Astrocyte (in vitro differentiated cells and primary cell): ENCODE measurements at regions not wholly inside any gene's neighbourhood (a gene's known extent, or its start where the extent isn't known, plus 50 kb on each side); places are given as distances from the start of the nearest gene placed in this dataset.

ENCODE experiments used
- DNase-seq: peaks from one replicate; pipeline ENCODE4 v3.0.0-alpha.2; 2010; ENCODE audit warnings: low read depth
- FAIRE-seq: peaks from 2 replicates; lab custom pipeline; 2011; peaks lifted over from hg19 to GRCh38; lab: Jason Lieb, UNC
- H2AFZ ChIP-seq: 2 replicates; pipeline ENCODE4 v1.6.0; 2012; ENCODE audit warnings: low read depth, low read length, inconsistent platforms
- H3K27ac ChIP-seq: 2 replicates; pipeline ENCODE4 v1.5.1; 2011; ENCODE audit warnings: low read depth, low read length, inconsistent platforms
- H3K27me3 ChIP-seq: 2 replicates; pipeline ENCODE4 v1.6.0; 2011; ENCODE audit warnings: low read length, inconsistent platforms; ENCODE audit not compliant: insufficient read depth
- H3K36me3 ChIP-seq: 2 replicates; pipeline ENCODE4 v1.5.1; 2011; ENCODE audit warnings: low read length, inconsistent platforms; ENCODE audit not compliant: insufficient read depth
- H3K4me1 ChIP-seq: 2 replicates; pipeline ENCODE4 v1.5.1; 2011; ENCODE audit warnings: low read length, inconsistent platforms; ENCODE audit not compliant: insufficient read depth
- H3K4me2 ChIP-seq: 2 replicates; pipeline ENCODE4 v1.6.0; 2012; ENCODE audit warnings: low read length, inconsistent platforms
- H3K4me3 ChIP-seq: 2 replicates; pipeline ENCODE4 v1.5.1; 2011; ENCODE audit warnings: low read depth, mild to moderate bottlenecking, low read length, inconsistent platforms; ENCODE audit not compliant: insufficient read depth
- H3K79me2 ChIP-seq: 2 replicates; pipeline ENCODE4 v1.6.0; 2012; ENCODE audit warnings: mild to moderate bottlenecking, low read length, inconsistent platforms; ENCODE audit not compliant: insufficient read depth
- H3K9ac ChIP-seq: 2 replicates; pipeline ENCODE4 v1.6.0; 2012; ENCODE audit warnings: mild to moderate bottlenecking, low read length, inconsistent platforms
- H3K9me3 ChIP-seq: 2 replicates; pipeline ENCODE4 v1.5.1; 2012; ENCODE audit warnings: low read depth, mild to moderate bottlenecking, low read length, inconsistent platforms; ENCODE audit not compliant: insufficient read depth
- H4K20me1 ChIP-seq: 2 replicates; pipeline ENCODE4 v1.6.0; 2012; ENCODE audit warnings: low read length, inconsistent platforms; ENCODE audit not compliant: insufficient read depth
- H3K27ac Mint-ChIP-seq: one replicate; pipeline ENCODE4 v1.8.0; 2021; ENCODE audit warnings: mild to moderate bottlenecking, mixed read lengths; ENCODE audit not compliant: unreplicated experiment
- H3K27me3 Mint-ChIP-seq: one replicate; pipeline ENCODE4 v1.8.0; 2021; ENCODE audit warnings: low read depth, mixed read lengths; ENCODE audit not compliant: unreplicated experiment
- H3K36me3 Mint-ChIP-seq: one replicate; pipeline ENCODE4 v1.8.0; 2021; ENCODE audit warnings: low read depth, mixed read lengths; ENCODE audit not compliant: unreplicated experiment
- H3K4me1 Mint-ChIP-seq: one replicate; pipeline ENCODE4 v1.8.0; 2021; ENCODE audit warnings: low read depth, mixed read lengths; ENCODE audit not compliant: unreplicated experiment
- H3K4me3 Mint-ChIP-seq: one replicate; pipeline ENCODE4 v1.8.0; 2021; ENCODE audit warnings: mild to moderate bottlenecking, moderate library complexity, mixed read lengths; ENCODE audit not compliant: unreplicated experiment
- H3K9me3 Mint-ChIP-seq: one replicate; pipeline ENCODE4 v1.8.0; 2021; ENCODE audit warnings: mild to moderate bottlenecking, mixed read lengths; ENCODE audit not compliant: unreplicated experiment
- CTCF ChIP-seq: IDR thresholded peaks from 2 replicates; pipeline ENCODE4 v1.5.1; 2011; ENCODE audit warnings: low read depth, mild to moderate bottlenecking, inconsistent platforms, low read length, moderate library complexity; ENCODE audit not compliant: insufficient read depth
- EZH2 ChIP-seq: IDR thresholded peaks from 2 replicates; pipeline ENCODE4 v1.6.1; 2012; ENCODE audit warnings: mild to moderate bottlenecking, low read length, inconsistent platforms; ENCODE audit not compliant: insufficient read depth

GRCh38 chr12:23099604-23100003 is 474.6 kb downstream of the ETNK1 start:
- Histone ChIP-seq H3K27me3 (no peaks in the 10 kb centered on the region), H3K4me2 (no peak overlapping the region), H3K4me3 (no peak overlapping the region), H3K36me3 (no peaks in the 10 kb centered on the region), H2AFZ (no peak overlapping the region), H3K27ac (no peak overlapping the region), H4K20me1 (no peaks in the 10 kb centered on the region), H3K4me1 (peaks cover 4% of the 10 kb centered on the region), H3K9me3 (no peaks in the 10 kb centered on the region), H3K79me2 (no peaks in the 10 kb centered on the region), H3K9ac (no peak overlapping the region)
- Mint-ChIP-seq H3K27me3 (no peaks in the 10 kb centered on the region), H3K36me3 (no peaks in the 10 kb centered on the region), H3K4me3 (no peak overlapping the region), H3K27ac (no peak overlapping the region), H3K9me3 (no peaks in the 10 kb centered on the region), H3K4me1 (peaks cover 17% of the 10 kb centered on the region)
- FAIRE-seq = no peak
- TF ChIP-seq CTCF (no peak), EZH2 (no peak)
- peak; percentile 52 for DNase-seq

GRCh38 chr12:23108957-23109356 is 484.0 kb downstream of the ETNK1 start:
- no peak overlapping the region for H3K4me3 Mint-ChIP-seq
- H3K4me3 ChIP-seq = no peak overlapping the region
- H3K4me2 ChIP-seq = no peak overlapping the region
- no peak for TF ChIP-seq CTCF
- TF ChIP-seq EZH2 = no peak
- no peaks in the 10 kb centered on the region for H3K79me2 ChIP-seq
- no peak overlapping the region for H3K27ac ChIP-seq
- H3K36me3 ChIP-seq = no peaks in the 10 kb centered on the region
- H3K9me3 Mint-ChIP-seq = no peaks in the 10 kb centered on the region
- no peak for DNase-seq
- H3K9ac ChIP-seq = no peak overlapping the region
- H2AFZ ChIP-seq = no peak overlapping the region
- no peak overlapping the region for H3K27ac Mint-ChIP-seq
- H3K9me3 ChIP-seq = no peaks in the 10 kb centered on the region
- H3K4me1 Mint-ChIP-seq = peaks cover 6% of the 10 kb centered on the region
- H3K27me3 ChIP-seq = no peaks in the 10 kb centered on the region
- no peaks in the 10 kb centered on the region for H3K4me1 ChIP-seq
- no peak for FAIRE-seq
- no peaks in the 10 kb centered on the region for H3K27me3 Mint-ChIP-seq
- no peaks in the 10 kb centered on the region for H3K36me3 Mint-ChIP-seq
- H4K20me1 ChIP-seq = no peaks in the 10 kb centered on the region

GRCh38 chr12:23113781-23114180 is 488.8 kb downstream of the ETNK1 start:
- Mint-ChIP-seq H3K27ac (no peak overlapping the region), H3K4me3 (no peak overlapping the region), H3K36me3 (no peaks in the 10 kb centered on the region), H3K27me3 (no peaks in the 10 kb centered on the region), H3K9me3 (no peaks in the 10 kb centered on the region), H3K4me1 (peaks cover 6% of the 10 kb centered on the region)
- Histone ChIP-seq H4K20me1 (no peaks in the 10 kb centered on the region), H3K36me3 (no peaks in the 10 kb centered on the region), H2AFZ (no peak overlapping the region), H3K27me3 (no peaks in the 10 kb centered on the region), H3K9me3 (no peaks in the 10 kb centered on the region), H3K4me3 (no peak overlapping the region), H3K79me2 (no peaks in the 10 kb centered on the region), H3K9ac (no peak overlapping the region), H3K27ac (no peak overlapping the region), H3K4me2 (no peak overlapping the region), H3K4me1 (no peaks in the 10 kb centered on the region)
- no peak for TF ChIP-seq EZH2
- DNase-seq (peak; percentile 54), FAIRE-seq (no peak)
